Mesodermal cell (in vitro differentiated cells): ENCODE measurements at regions not wholly inside any gene's neighbourhood (a gene's known extent, or its start where the extent isn't known, plus 50 kb on each side); places are given as distances from the start of the nearest gene placed in this dataset.

Experiments used
- H3K27ac ChIP-seq: 2 replicates; pipeline ENCODE4 v1.7.0; 2013; ENCODE audit warnings: mild to moderate bottlenecking, low read depth, low read length, moderate library complexity; ENCODE audit not compliant: severe bottlenecking
- H3K36me3 ChIP-seq: 2 replicates; pipeline ENCODE4 v1.7.1; 2013; ENCODE audit warnings: mild to moderate bottlenecking, low read length, moderate library complexity; ENCODE audit not compliant: control insufficient read depth, insufficient read depth
- H3K4me1 ChIP-seq: one replicate; pipeline ENCODE4 v1.7.1; 2013; ENCODE audit warnings: mild to moderate bottlenecking, low read length; ENCODE audit not compliant: insufficient read depth, control insufficient read depth, poor library complexity, severe bottlenecking
- H3K4me3 ChIP-seq: 2 replicates; pipeline ENCODE4 v1.7.0; 2013; ENCODE audit warnings: low read length, control low read depth, mild to moderate bottlenecking; ENCODE audit not compliant: insufficient read depth, poor library complexity, severe bottlenecking; ENCODE audit errors: extremely low read depth
- H3K9me3 ChIP-seq: 2 replicates; pipeline ENCODE4 v1.7.1; 2013; ENCODE audit warnings: mild to moderate bottlenecking, low read length, moderate library complexity; ENCODE audit not compliant: control insufficient read depth
- WGBS, 2 experiments: methylation state at CpG; one replicate each; pipeline ENCODE4 v1.1.5; 2013; ENCODE audit warnings: missing lambda C conversion rate in 2 of 2; ENCODE audit not compliant: insufficient coverage in 2 of 2; 5-methylcytosine and 5-hydroxymethylcytosine counted together

DNA sequence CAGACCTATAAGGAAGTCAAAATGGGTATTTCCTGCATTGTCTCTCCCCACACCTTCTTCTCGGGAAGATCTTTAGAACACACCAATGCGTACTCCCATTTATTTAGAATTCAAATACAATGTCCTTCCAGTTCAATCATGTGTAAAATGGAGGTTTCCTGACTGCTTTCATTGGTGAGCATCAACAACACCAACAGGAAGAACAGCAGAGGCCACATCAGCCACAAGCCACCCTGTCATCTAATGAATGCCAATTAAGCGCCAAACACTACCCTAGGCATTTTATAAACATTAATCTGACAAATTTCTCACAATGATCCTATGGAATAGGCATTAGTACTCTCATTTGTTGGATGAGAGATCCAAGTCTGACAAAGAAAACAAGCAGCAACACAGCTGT, 68.4 kb upstream of the SMLR1 start:
- Histone ChIP-seq H3K36me3 (no peaks in the 10 kb centered on the region), H3K27ac (no peak overlapping the region), H3K4me3 (no peak overlapping the region), H3K4me1 (no peaks in the 10 kb centered on the region), H3K9me3 (no peaks in the 10 kb centered on the region)
- 79% methylated on average over 2 of the region's 3 CpGs; no CpG with 5 or more reads in 1 of the 2 experiments for WGBS, 2 experiments

DNA sequence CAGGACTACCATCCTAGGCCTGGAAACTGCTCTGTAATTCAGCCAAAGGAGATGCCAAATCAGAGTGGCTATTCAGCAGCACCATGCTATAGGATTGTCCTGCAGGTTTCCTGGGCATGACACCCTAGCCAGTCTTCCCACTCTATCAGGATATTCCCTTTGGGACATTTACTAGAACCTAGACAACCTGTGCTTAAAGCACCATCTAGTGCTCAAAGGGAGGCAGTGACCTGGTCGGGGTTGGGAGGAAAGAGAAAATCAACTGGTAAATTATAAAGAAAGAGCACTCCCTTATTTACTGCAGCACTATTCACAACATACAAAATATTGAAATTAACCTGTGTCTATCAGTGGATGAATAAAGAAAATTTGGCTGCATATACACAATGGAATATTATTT, 67.2 kb upstream of the SMLR1 start:
- no CpG with 5 or more reads among the region's 1 CpG for WGBS, 2 experiments
- no peaks in the 10 kb centered on the region for H3K4me1 ChIP-seq
- no peaks in the 10 kb centered on the region for H3K36me3 ChIP-seq
- no peaks in the 10 kb centered on the region for H3K9me3 ChIP-seq
- H3K4me3 ChIP-seq: no peak overlapping the region
- no peak overlapping the region for H3K27ac ChIP-seq

DNA sequence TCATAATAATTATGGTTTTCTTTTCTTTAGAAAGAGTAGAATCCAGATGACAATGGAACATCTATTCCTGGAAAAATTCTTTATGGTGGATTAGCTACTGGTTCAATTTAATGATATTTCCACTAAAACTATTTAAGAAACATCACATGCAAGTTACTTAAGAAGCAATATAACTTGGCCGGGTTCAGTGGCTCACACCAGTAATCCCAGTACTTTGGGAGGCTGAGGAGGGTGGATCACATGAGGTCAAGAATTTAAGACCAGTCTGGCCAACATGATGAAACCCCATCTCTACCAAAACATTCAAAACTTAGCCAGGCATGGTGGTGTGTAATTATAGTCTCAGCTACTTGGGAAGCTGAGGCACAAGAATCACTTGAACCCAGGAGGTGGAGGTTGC, 65.9 kb upstream of the SMLR1 start:
- no peaks in the 10 kb centered on the region for H3K4me1 ChIP-seq
- WGBS, 2 experiments: no CpG with 5 or more reads among the region's 1 CpG
- H3K36me3 ChIP-seq: no peaks in the 10 kb centered on the region
- H3K4me3 ChIP-seq: no peak overlapping the region
- no peak overlapping the region for H3K27ac ChIP-seq
- no peaks in the 10 kb centered on the region for H3K9me3 ChIP-seq

DNA sequence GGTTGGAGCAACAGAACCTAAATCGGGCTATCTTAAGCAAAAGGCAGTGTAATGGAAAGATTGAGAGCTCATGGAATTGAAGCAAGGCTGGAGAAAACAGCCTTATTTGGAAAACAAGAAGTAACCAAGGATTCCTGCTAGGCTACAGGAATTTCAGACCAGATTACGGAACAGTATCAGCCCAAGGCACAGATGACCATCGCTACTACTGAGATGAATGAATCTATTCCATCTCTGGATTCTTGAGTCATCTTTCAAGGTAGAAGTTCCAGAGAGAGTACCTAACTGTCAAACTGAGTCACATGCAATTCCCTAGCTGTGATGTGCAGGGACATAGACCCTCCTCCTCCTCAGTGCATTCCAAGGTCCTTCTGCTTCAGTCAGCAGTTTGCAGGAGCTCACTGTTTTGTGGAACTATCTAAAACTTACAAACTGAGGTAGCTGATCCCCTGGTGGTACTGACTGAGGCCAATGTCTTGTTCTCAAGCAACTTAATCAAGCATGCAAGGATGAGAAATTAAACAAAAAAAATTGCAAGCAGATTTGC, 62.0 kb upstream of the SMLR1 start:
- WGBS, 2 experiments: 86 to 92% methylated on average over 3 of the region's 3 CpGs
- Histone ChIP-seq H3K9me3 (no peaks in the 10 kb centered on the region), H3K4me3 (no peak overlapping the region), H3K4me1 (no peaks in the 10 kb centered on the region), H3K27ac (no peak overlapping the region), H3K36me3 (no peaks in the 10 kb centered on the region)

DNA sequence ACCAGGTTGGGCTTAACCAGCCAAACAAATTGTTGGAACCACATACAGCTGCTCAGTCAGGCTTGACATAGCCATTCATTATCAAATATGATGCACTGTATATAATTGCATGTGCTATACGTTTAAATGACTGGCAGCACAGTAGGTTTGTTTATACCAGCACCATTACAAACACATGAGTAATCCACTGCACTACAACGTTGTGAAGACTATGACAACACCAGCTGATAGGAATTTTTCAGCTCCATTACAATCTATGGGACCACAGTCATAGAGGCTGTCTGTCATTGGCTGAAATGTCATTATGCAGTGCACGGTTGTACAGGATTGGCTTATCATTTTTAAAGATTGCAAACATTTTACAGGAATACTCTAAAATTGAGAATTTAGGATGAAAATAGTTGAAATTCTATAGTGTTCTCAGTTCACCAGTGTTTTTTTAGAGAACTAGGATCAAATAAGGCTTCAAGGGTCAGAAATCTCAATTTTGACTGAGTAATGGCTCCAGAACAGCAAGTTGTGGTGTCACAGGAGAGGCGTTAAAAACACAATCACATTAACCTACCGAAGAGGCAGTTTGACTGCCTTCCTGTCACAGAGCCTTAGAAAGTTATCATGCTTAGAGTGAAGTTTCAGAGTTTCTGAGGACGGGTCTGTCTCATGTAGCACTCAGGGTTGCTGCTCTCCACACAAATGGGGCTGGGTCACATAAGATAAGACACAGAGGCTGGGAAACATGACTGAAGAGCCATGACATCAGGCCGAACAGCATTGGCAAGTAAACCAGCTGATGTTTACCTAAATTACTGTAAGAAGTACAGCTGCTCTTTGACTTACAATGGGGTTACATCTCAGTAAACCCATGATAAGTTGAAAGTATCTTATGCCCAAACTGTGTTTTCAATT, 60.7 kb upstream of the SMLR1 start:
- no peak overlapping the region for H3K4me3 ChIP-seq
- no peaks in the 10 kb centered on the region for H3K36me3 ChIP-seq
- no peaks in the 10 kb centered on the region for H3K9me3 ChIP-seq
- 77 to 100% methylated on average over 2 to 4 of the region's 7 CpGs for WGBS, 2 experiments
- H3K27ac ChIP-seq: no peak overlapping the region
- no peaks in the 10 kb centered on the region for H3K4me1 ChIP-seq

DNA sequence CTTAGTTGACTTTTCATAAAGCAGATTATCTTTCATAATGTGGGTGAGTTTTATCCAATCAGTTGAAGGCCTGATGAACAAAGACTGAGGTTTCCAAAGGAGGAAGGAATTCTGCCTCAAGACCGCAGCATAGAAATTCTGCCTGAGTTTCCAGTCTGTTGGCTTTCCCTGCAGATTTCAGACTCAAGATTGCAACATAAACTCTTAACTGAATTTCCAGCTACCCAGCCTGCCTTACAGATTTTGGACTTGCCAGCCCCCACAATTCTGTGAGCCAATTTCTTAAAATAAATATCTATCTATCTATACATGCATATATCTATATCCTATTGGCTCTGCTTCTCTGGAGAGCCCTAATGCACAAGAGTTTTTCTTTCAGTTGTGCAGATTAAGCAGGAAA, 57.3 kb upstream of the SMLR1 start:
- Histone ChIP-seq H3K36me3 (no peaks in the 10 kb centered on the region), H3K4me3 (no peak overlapping the region)
- WGBS, 2 experiments: 80 to 88% methylated on average over 1 of the region's 1 CpG

DNA sequence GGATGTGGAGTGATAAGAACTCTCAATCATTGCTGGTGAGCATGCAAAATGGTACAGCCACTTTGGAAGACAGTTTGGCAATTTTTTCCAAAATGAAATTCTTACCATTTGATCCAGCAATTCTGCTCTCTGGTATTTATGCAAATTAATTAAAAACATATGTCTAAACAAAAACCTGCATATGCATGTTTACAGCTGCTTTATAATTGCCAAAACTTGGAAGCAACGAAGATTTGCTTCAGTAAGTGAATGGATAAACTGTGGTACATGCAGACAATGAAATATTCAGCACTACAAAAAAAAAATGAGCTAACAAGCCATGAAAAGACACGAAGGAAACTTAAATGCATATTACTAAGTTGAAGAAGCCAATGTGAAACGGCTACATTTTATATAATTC, 55.5 kb upstream of the SMLR1 start:
- Histone ChIP-seq H3K4me1 (no peaks in the 10 kb centered on the region), H3K4me3 (no peak overlapping the region), H3K27ac (no peak overlapping the region), H3K36me3 (no peaks in the 10 kb centered on the region), H3K9me3 (no peaks in the 10 kb centered on the region)
- WGBS, 2 experiments: no CpG with 5 or more reads among the region's 3 CpGs

More for the DNA sequence above, 57.3 kb upstream of the SMLR1 start:
- H3K9me3 ChIP-seq: no peaks in the 10 kb centered on the region
- H3K4me1 ChIP-seq: no peaks in the 10 kb centered on the region
- H3K27ac ChIP-seq: no peak overlapping the region

DNA sequence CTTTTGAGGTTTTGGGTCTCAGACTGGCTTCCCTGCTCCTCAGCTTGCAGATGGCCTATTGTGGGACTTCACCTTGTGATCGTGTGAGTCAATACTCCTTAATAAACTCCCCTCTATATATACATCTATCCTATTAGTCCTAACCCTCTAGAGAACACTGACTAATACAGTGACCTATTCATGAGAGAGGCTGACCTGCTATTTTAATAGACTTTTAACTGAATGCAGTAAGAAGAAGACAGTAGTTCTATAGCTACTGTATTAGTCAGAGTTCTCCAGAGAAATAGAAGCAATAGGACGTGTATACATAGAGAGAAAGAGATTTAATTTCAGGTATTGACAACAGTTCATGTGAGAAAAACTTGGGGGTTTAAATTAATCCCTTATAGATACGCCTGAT, 53.3 kb upstream of the SMLR1 start:
- Histone ChIP-seq H3K4me3 (no peak overlapping the region), H3K4me1 (no peaks in the 10 kb centered on the region), H3K27ac (no peak overlapping the region), H3K9me3 (no peaks in the 10 kb centered on the region), H3K36me3 (no peaks in the 10 kb centered on the region)
- WGBS, 2 experiments: 83 to 100% methylated on average over 1 of the region's 3 CpGs

DNA sequence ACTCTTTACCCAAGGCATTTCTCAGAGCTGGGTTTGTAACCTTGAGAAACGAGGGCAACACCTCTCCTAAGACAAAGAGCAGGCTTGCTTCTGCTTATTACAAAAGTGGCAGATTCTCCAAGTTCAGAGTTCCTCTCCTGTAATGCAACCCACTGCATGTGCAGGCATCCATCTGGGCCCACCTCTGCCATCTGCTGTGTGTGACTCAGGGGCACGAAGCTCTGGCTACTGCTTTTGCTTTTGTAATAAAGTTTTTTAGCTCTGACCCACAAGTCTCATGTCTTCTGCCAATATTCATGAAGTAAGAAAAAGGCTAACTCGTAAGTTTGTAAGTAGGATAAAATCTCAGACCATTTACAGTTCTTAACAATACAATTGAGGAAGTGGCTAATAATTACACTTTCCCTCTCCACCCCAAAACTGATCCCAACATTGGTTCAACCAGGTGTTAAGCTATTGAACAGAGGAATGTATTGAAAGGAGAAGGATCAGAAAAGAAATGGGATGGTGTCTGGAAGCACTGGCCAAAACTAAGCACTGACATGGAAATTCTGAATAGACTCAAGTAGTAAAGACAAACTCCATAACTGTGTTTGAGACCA, 51.7 kb upstream of the SMLR1 start:
- no peaks in the 10 kb centered on the region for H3K36me3 ChIP-seq
- 78 to 82% methylated on average over 2 of the region's 3 CpGs for WGBS, 2 experiments
- H3K4me3 ChIP-seq: no peak overlapping the region
- no peak overlapping the region for H3K27ac ChIP-seq
- no peaks in the 10 kb centered on the region for H3K4me1 ChIP-seq
- peaks cover 4% of the 10 kb centered on the region for H3K9me3 ChIP-seq

DNA sequence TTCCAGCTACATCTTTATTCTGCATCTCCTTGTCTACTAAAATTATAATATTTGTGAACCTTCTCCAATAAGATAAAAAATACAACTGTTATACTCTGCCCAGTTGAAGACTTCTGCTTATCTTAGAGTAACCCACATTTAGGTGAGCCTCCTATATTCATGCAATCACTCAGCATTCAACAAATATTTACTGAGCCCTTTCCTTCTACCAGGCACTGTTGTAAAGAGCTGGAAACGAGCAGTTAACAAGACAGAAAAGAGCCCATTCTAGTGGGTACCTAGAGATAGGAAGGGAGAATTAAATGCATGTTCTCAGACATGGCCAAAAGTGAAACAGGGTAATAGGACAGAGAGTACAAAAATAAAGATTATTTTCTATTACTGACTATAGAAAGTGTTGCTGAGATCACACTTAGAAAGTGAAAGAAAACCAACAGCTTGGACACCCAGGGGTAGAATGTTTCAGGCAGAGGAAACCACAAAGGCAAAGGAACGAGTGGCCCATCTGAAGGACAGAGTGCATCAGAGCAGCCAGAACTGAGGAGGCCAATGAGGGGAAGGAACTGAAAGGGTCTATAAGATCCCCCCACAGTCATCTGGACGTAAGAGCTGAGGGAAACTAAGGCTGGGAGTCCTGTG, 50.8 kb upstream of the SMLR1 start:
- Histone ChIP-seq H3K9me3 (peaks cover 4% of the 10 kb centered on the region), H3K27ac (no peak overlapping the region), H3K4me3 (no peak overlapping the region), H3K4me1 (no peaks in the 10 kb centered on the region), H3K36me3 (no peaks in the 10 kb centered on the region)
- WGBS, 2 experiments: 56 to 100% methylated on average over 1 to 2 of the region's 3 CpGs
